ENCODE measurements at regions not wholly inside any gene's neighbourhood (a gene's known extent, or its start where the extent isn't known, plus 50 kb on each side); places are given as distances from the start of the nearest gene placed in this dataset.

DNA sequence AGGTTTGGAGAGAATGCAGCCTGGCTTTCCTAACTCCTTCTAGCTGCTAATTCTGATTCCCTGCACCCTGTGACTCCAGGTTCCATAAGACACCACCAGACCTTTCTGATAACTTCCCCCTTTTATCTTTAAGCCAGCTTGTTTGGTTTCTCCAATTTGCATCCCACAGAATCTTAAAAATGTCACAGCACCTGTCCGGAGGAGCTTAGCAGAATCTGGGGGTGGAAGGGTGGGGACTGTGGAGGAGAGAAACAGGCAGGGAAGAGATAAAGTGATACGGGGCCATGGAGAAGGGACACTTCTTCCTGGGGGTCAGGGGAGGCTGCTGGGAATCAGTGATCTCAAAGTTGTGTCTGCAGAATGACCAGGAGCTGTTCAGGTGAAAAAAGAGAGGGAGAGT, 59.4 kb downstream of the FOXL1 start:
- no peak for DNase-seq (ENCODE audit: low read depth, low spot score)
- no TSS peak for BruUV-seq (replicated peaks)
- H3K79me2 ChIP-seq (ENCODE audit: control insufficient read depth, insufficient read depth, low read length) = no peaks in the 10 kb centered on the region
- H3K27ac ChIP-seq (ENCODE audit: control insufficient read depth, insufficient read depth) = no peak overlapping the region
- H3K27me3 ChIP-seq (replicated peaks in 1 of 2; ENCODE audit: control insufficient read depth in 2 of 2, insufficient read depth in 2 of 2, low read length in 1 of 2) = peaks cover 0 to 3% of the 10 kb centered on the region in 2 experiments; a peak in 3 of 4 replicates
- H3K4me1 ChIP-seq (ENCODE audit: control insufficient read depth, insufficient read depth, low read length) = no peaks in the 10 kb centered on the region
- TF ChIP-seq ZNF384 (IDR thresholded peaks at IDR 0.05; ENCODE audit: borderline replicate concordance, low read depth, low read length) (no peak), MXI1 (IDR thresholded peaks at IDR 0.05; ENCODE audit: low read depth, low read length) (no peak), RAD51 (IDR thresholded peaks at IDR 0.05) (no peak), HDGF (IDR thresholded peaks at IDR 0.05) (no peak), PAX5 (IDR thresholded peaks at IDR 0.05; ENCODE audit: borderline replicate concordance, low read depth, low read length) (no peak), LARP7 (IDR thresholded peaks at IDR 0.05) (no peak), CHD4 (IDR thresholded peaks at IDR 0.05) (no peak), MYC (IDR thresholded peaks at IDR 0.05; ENCODE audit: insufficient read depth, insufficient read length, insufficient replicate concordance, low read length, severe bottlenecking) (no peak), SRF (IDR thresholded peaks at IDR 0.05; ENCODE audit: low read depth in 2 of 2, low read length in 2 of 2) (no peak), FOXM1 (IDR thresholded peaks at IDR 0.05; ENCODE audit: low read depth, low read length) (no peak), TARDBP (IDR thresholded peaks at IDR 0.05; ENCODE audit: borderline replicate concordance) (no peak), KDM1A (IDR thresholded peaks at IDR 0.05; ENCODE audit: borderline replicate concordance) (no peak)
- TF ChIP-seq, protein P1, sequence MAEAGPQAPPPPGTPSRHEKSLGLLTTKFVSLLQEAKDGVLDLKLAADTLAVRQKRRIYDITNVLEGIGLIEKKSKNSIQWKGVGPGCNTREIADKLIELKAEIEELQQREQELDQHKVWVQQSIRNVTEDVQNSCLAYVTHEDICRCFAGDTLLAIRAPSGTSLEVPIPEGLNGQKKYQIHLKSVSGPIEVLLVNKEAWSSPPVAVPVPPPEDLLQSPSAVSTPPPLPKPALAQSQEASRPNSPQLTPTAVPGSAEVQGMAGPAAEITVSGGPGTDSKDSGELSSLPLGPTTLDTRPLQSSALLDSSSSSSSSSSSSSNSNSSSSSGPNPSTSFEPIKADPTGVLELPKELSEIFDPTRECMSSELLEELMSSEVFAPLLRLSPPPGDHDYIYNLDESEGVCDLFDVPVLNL (IDR thresholded peaks at IDR 0.05; ENCODE audit: low read depth, low read length) = no peak
- TF ChIP-seq, protein P2, sequence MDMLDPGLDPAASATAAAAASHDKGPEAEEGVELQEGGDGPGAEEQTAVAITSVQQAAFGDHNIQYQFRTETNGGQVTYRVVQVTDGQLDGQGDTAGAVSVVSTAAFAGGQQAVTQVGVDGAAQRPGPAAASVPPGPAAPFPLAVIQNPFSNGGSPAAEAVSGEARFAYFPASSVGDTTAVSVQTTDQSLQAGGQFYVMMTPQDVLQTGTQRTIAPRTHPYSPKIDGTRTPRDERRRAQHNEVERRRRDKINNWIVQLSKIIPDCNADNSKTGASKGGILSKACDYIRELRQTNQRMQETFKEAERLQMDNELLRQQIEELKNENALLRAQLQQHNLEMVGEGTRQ (IDR thresholded peaks at IDR 0.05; ENCODE audit: borderline replicate concordance, low read depth, low read length) = no peak
- TF ChIP-seq, protein P3, sequence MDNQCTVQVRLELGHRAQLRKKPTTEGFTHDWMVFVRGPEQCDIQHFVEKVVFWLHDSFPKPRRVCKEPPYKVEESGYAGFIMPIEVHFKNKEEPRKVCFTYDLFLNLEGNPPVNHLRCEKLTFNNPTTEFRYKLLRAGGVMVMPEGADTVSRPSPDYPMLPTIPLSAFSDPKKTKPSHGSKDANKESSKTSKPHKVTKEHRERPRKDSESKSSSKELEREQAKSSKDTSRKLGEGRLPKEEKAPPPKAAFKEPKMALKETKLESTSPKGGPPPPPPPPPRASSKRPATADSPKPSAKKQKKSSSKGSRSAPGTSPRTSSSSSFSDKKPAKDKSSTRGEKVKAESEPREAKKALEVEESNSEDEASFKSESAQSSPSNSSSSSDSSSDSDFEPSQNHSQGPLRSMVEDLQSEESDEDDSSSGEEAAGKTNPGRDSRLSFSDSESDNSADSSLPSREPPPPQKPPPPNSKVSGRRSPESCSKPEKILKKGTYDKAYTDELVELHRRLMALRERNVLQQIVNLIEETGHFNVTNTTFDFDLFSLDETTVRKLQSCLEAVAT (IDR thresholded peaks at IDR 0.05) = no peak
- RAD21 ChIA-PET (ENCODE audit: unreplicated experiment) = interaction anchor here (0.6 kb wide), 1 partner anchor 28 kb away, joined by 3 read pairs; no protein-coding TSS in a partner anchor
- H2AFZ ChIP-seq (ENCODE audit: control insufficient read depth, low read depth, low read length) = no peak overlapping the region
- in situ Hi-C loops (cut with MboI) = no loop called here
- H3K4me3 ChIP-seq = no peak overlapping the region
- H3K36me3 ChIP-seq (ENCODE audit: control insufficient read depth in 2 of 2, insufficient read depth in 2 of 2, low read length in 1 of 2) = no peaks in the 10 kb centered on the region
- SMC1A ChIA-PET (ENCODE audit: uncharacterized antibody, unreplicated experiment) = interaction anchor here (1.6 kb wide), 1 partner anchor 27 kb away, joined by 10 read pairs; no protein-coding TSS in a partner anchor
- POLR2A ChIA-PET = no interaction called here
- intact Hi-C loops (cut with micrococcal nuclease; ENCODE audit: unreplicated experiment) = no loop called here
- no peaks in the 10 kb centered on the region for H3K9me3 ChIP-seq (replicated peaks; ENCODE audit: control insufficient read depth, insufficient read depth, low read length)
- H4K20me1 ChIP-seq (ENCODE audit: control insufficient read depth, insufficient read depth) = no peaks in the 10 kb centered on the region
- CTCF ChIA-PET = no interaction called here
- no peak for FAIRE-seq
- 0% methylated on average over 2 of the region's 2 CpGs for WGBS (ENCODE audit: insufficient coverage, insufficient replicate concordance, low lambda C conversion rate, missing lambda C conversion rate)
- no peak for ATAC-seq
- no peak overlapping the region for H3K9ac ChIP-seq (ENCODE audit: control insufficient read depth, insufficient read depth, low read length)
- H3K4me2 ChIP-seq (ENCODE audit: control insufficient read depth, insufficient read depth) = no peak overlapping the region
